ENCODE measurements at regions not wholly inside any gene's neighbourhood (a gene's known extent, or its start where the extent isn't known, plus 50 kb on each side); places are given as distances from the start of the nearest gene placed in this dataset.

DNA sequence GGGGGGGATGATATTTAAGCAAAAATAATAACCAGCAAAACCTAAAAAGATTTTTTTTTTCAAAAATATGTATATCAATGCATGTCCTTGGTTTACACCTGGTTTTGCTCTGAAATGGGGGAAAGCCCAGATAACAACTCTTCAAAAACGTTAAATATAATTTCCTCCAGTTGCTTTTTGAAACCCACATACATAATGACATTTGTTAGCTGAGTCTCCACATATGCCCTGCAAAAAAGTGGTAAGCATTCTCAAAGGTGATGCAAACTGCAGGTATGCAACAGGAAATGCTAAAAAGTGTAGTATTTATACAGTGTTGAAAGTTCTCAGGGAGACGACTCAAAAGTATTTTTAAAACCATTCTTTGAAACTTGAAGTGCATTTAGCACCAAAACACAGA is 258.6 kb downstream of the ZEB2 start:
- Histone ChIP-seq H3K4me3 (no peak overlapping the region), H3K27ac (no peak overlapping the region), H3K4me1 (no peaks in the 10 kb centered on the region), H3K36me3 (no peaks in the 10 kb centered on the region), H3K27me3 (no peaks in the 10 kb centered on the region), H3K9me3 (no peaks in the 10 kb centered on the region)
- no peak for TF ChIP-seq CTCF (IDR thresholded peaks at IDR 0.05)
- ATAC-seq (no peak), DNase-seq (no peak), FAIRE-seq (no peak)
- 62 to 63% methylated on average over 2 of the region's 2 CpGs for WGBS, 2 donors
- intact Hi-C loops (cut with DNase I), result no loop called here

GRCh38 chr2:144259332-144259731 is 260.6 kb downstream of the ZEB2 start:
- no peak for TF ChIP-seq CTCF (IDR thresholded peaks at IDR 0.05)
- Histone ChIP-seq H3K9me3 (no peaks in the 10 kb centered on the region), H3K4me1 (no peaks in the 10 kb centered on the region), H3K27ac (no peak overlapping the region), H3K27me3 (no peaks in the 10 kb centered on the region), H3K4me3 (no peak overlapping the region), H3K36me3 (no peaks in the 10 kb centered on the region)
- no peak for FAIRE-seq
- WGBS, 2 donors, result 95 to 99% methylated on average over 6 of the region's 6 CpGs
- intact Hi-C loops (cut with DNase I), result no loop called here
- ATAC-seq, result no peak
- DNase-seq, result no peak

DNA sequence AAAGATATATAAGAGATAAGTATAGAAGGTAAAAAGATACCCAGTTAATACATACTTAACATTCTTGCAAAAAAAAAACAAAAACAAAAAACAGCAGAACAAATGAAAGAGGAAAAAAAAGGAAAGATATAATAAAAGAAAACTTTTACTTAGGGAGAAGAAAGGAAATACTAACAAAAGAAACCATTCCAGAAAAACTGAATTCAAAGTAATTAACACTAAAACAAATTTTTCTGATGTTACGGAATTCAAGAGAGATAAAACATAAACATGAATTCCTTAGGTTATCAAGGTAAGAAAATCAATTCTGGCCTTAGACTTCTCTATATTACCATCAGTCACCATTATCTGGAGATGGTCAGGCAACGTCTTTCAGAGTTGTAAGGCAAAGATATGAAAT is 261.8 kb downstream of the ZEB2 start:
- FAIRE-seq (no peak), ATAC-seq (no peak), DNase-seq (no peak)
- no peak overlapping the region for H3K27ac ChIP-seq
- TF ChIP-seq CTCF (IDR thresholded peaks at IDR 0.05), result no peak
- H3K9me3 ChIP-seq, result no peaks in the 10 kb centered on the region
- H3K4me1 ChIP-seq, result no peaks in the 10 kb centered on the region
- no peaks in the 10 kb centered on the region for H3K36me3 ChIP-seq
- WGBS, 2 donors, result 90 to 91% methylated on average over 2 of the region's 2 CpGs
- intact Hi-C loops (cut with DNase I), result no loop called here
- no peak overlapping the region for H3K4me3 ChIP-seq
- no peaks in the 10 kb centered on the region for H3K27me3 ChIP-seq

GRCh38 chr2:144256996-144257707 is 262.8 kb downstream of the ZEB2 start:
- no peak for ATAC-seq
- FAIRE-seq, result peak; percentile 68
- Histone ChIP-seq H3K27me3 (no peaks in the 10 kb centered on the region), H3K4me3 (no peak overlapping the region), H3K4me1 (no peaks in the 10 kb centered on the region), H3K9me3 (no peaks in the 10 kb centered on the region), H3K36me3 (no peaks in the 10 kb centered on the region), H3K27ac (no peak overlapping the region)
- TF ChIP-seq CTCF (IDR thresholded peaks at IDR 0.05), result no peak
- WGBS, 2 donors, result 82 to 91% methylated on average over 1 of the region's 1 CpG
- DNase-seq, result no peak
- intact Hi-C loops (cut with DNase I), result no loop called here

- WGBS, 2 donors, result 96 to 100% methylated on average over 2 of the region's 2 CpGs
- Histone ChIP-seq H3K36me3 (no peaks in the 10 kb centered on the region), H3K27ac (no peak overlapping the region), H3K9me3 (no peaks in the 10 kb centered on the region), H3K27me3 (no peaks in the 10 kb centered on the region), H3K4me3 (no peak overlapping the region), H3K4me1 (no peaks in the 10 kb centered on the region)
- no peak for FAIRE-seq
- intact Hi-C loops (cut with DNase I), result no loop called here
- no peak for TF ChIP-seq CTCF (IDR thresholded peaks at IDR 0.05)
- DNase-seq, result no peak
- no peak for ATAC-seq
These were observed 265.3 kb downstream of the ZEB2 start for GRCh38 chr2:144254342-144255235.

All from pancreas (tissue), 10 donors.